GM12878 (cell line): ENCODE measurements at regions not wholly inside any gene's neighbourhood (a gene's known extent, or its start where the extent isn't known, plus 50 kb on each side); places are given as distances from the start of the nearest gene placed in this dataset.

Source experiments
- ATAC-seq: fragments of 200-7000 bp; cut with Tn5 transposase; 3 replicates; pipeline ENCODE4 v1.9.1; 2020; ENCODE audit warnings: mild to moderate bottlenecking, moderate library complexity
- BruUV-seq: library from RNA; stranded (reverse); fragments of 400-500 nt; replicated peaks from 2 replicates; lab custom pipeline; 2021; lab: Mats Ljungman, UMichigan
- CTCF ChIA-PET: fragments of 300-600 bp; sonication (Branson Sonifier 250); formaldehyde crosslinking; extraction: SDS; loops from one replicate; lab custom pipeline; 2021; ENCODE audit warnings: inconsistent platforms; lab: Yijun Ruan, JAX
- POLR2A ChIA-PET: fragments of 350-600 bp; formaldehyde crosslinking; extraction: SDS; loops from one replicate; lab custom pipeline; 2021; ENCODE audit warnings: inconsistent platforms; lab: Charles Lee
- RAD21 ChIA-PET: fragments of 300-600 bp; sonication (Branson Sonifier 250); formaldehyde crosslinking; loops from one replicate; lab custom pipeline; 2023; ENCODE audit warnings: antibody characterized with exemption; ENCODE audit not compliant: unreplicated experiment; lab: Charles Lee
- SMC1A ChIA-PET: fragments of 300-600 bp; sonication (Branson Sonifier 250); formaldehyde crosslinking; loops from one replicate; lab custom pipeline; 2023; ENCODE audit not compliant: unreplicated experiment, uncharacterized antibody; lab: Charles Lee
- DNase-seq: peaks from one replicate; pipeline ENCODE4 v3.0.0-alpha.2; 2011; ENCODE audit warnings: low read depth, low spot score
- FAIRE-seq: peaks from 3 replicates; lab custom pipeline; 2011; peaks lifted over from hg19 to GRCh38; lab: Jason Lieb, UNC
- H2AFZ ChIP-seq: 2 replicates; pipeline ENCODE4 v1.6.0; 2011; ENCODE audit warnings: low read depth, low read length, control low read depth; ENCODE audit not compliant: control insufficient read depth
- H3K27ac ChIP-seq: 2 replicates; pipeline ENCODE4 v1.5.1; 2011; ENCODE audit warnings: control low read depth; ENCODE audit not compliant: control insufficient read depth, insufficient read depth
- H3K27me3 ChIP-seq, 2 experiments: replicated peaks in 1 of 2; 2 replicates each; pipeline versions ENCODE4 v1.6.0 to v1.6.1; 2011; ENCODE audit warnings: low read length in 1 of 2; ENCODE audit not compliant: control insufficient read depth in 2 of 2, insufficient read depth in 2 of 2
- H3K36me3 ChIP-seq, 2 experiments: 2 replicates each; pipeline ENCODE4 v1.5.1; 2011; ENCODE audit warnings: low read length in 1 of 2; ENCODE audit not compliant: control insufficient read depth in 2 of 2, insufficient read depth in 2 of 2
- H3K4me1 ChIP-seq: 2 replicates; pipeline ENCODE4 v1.6.1; 2011; ENCODE audit warnings: mild to moderate bottlenecking, low read length, moderate library complexity, mixed read lengths; ENCODE audit not compliant: control insufficient read depth, insufficient read depth
- H3K4me2 ChIP-seq: 2 replicates; pipeline ENCODE4 v1.6.0; 2011; ENCODE audit warnings: control low read depth; ENCODE audit not compliant: control insufficient read depth, insufficient read depth
- H3K4me3 ChIP-seq: fragments of 200-600 bp; sonication (generic); 2 replicates; pipeline ENCODE4 v1.5.1; 2016
- H3K79me2 ChIP-seq: 2 replicates; pipeline ENCODE4 v1.6.0; 2011; ENCODE audit warnings: low read length; ENCODE audit not compliant: control insufficient read depth, insufficient read depth
- H3K9ac ChIP-seq: 2 replicates; pipeline ENCODE4 v1.8.0; 2011; ENCODE audit warnings: low read length, control low read depth, mixed read lengths; ENCODE audit not compliant: control insufficient read depth, insufficient read depth
- H3K9me3 ChIP-seq: replicated peaks from 3 replicates; pipeline ENCODE4 v1.5.1; 2011; ENCODE audit warnings: mild to moderate bottlenecking, low read length; ENCODE audit not compliant: control insufficient read depth, insufficient read depth
- H4K20me1 ChIP-seq: 2 replicates; pipeline ENCODE4 v1.6.0; 2011; ENCODE audit not compliant: control insufficient read depth, insufficient read depth
- BHLHE40 ChIP-seq, 2 experiments: fragments of 450-650 bp in 1 of 2; IDR thresholded peaks; 2 replicates each; pipeline ENCODE4 v1.6.1; 2011 to 2017; ENCODE audit warnings: low read depth in 2 of 2, borderline replicate concordance in 1 of 2, improper control_type of control experiment in 1 of 2, low read length in 1 of 2, mild to moderate bottlenecking in 1 of 2
- CBX5 ChIP-seq: sonication (generic); IDR thresholded peaks from 2 replicates; pipeline ENCODE4 v1.6.1; 2016; ENCODE audit warnings: low read depth, moderate library complexity, mild to moderate bottlenecking, inconsistent platforms
- POLR2AphosphoS5 ChIP-seq: IDR thresholded peaks from 2 replicates; pipeline ENCODE4 v1.6.1; 2011; ENCODE audit warnings: mild to moderate bottlenecking, low read length, inconsistent platforms
- RAD51 ChIP-seq: fragments of 450-650 bp; IDR thresholded peaks from 2 replicates; pipeline ENCODE4 v1.6.1; 2016; ENCODE audit warnings: moderate library complexity, mild to moderate bottlenecking, inconsistent platforms
- RUNX3 ChIP-seq: IDR thresholded peaks from 2 replicates; pipeline ENCODE4 v1.6.1; 2012; ENCODE audit warnings: low read length, inconsistent platforms
- SMAD1 ChIP-seq: fragments of 450-650 bp; IDR thresholded peaks from 2 replicates; pipeline ENCODE4 v1.6.1; 2018; ENCODE audit warnings: mild to moderate bottlenecking, low read depth; ENCODE audit not compliant: partially characterized antibody
- WRNIP1 ChIP-seq: IDR thresholded peaks from 2 replicates; pipeline ENCODE4 v1.6.1; 2011; ENCODE audit warnings: low read depth, low read length, improper control_type of control experiment, borderline replicate concordance
- ZZZ3 ChIP-seq: IDR thresholded peaks from 2 replicates; pipeline ENCODE4 v1.6.1; 2011; ENCODE audit warnings: low read depth; ENCODE audit not compliant: control insufficient read depth, insufficient read length
- WGBS: methylation state at CpG from one replicate; pipeline ENCODE4 v1.1.6; 2016; ENCODE audit warnings: low lambda C conversion rate; ENCODE audit not compliant: insufficient replicate concordance, insufficient coverage; ENCODE audit errors: missing lambda C conversion rate; 5-methylcytosine and 5-hydroxymethylcytosine counted together
- in situ Hi-C: fragments of 300-500 bp; cut with MboI; formaldehyde crosslinking; loops from 9 replicates; pipeline ENCODE4 v1.14.3; 2018; ENCODE audit warnings: mixed read lengths
- intact Hi-C: fragments of 100-400 bp; cut with micrococcal nuclease; formaldehyde crosslinking; loops from one replicate; pipeline ENCODE4 v1.14.2; 2022; ENCODE audit not compliant: unreplicated experiment

DNA sequence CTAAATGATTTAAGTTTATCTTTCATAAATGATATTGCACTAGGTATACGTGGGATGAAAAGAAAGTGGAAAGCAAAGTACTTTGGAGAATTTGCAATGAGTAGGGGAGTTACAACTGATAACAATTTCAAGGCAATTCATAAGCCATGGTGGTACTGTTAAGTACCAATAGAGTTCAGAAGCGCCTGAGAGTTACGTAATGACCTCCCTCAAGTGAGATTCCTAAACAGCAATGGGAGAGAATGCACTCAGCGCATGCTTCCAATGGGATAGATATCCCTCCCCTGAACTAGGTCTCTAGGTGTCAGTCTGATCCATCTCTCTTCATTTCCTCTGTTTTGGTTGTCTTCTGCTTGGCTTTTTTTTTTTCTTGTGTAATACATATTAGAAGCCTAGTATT is 249.3 kb downstream of the NNT start:
- ChIA-PET SMC1A (no interaction called here), CTCF (no interaction called here), POLR2A (no interaction called here), RAD21 (no interaction called here)
- no peaks in the 10 kb centered on the region for H3K4me1 ChIP-seq
- no peak for ATAC-seq
- no peak overlapping the region for H3K4me3 ChIP-seq
- H3K79me2 ChIP-seq, result no peaks in the 10 kb centered on the region
- TF ChIP-seq POLR2AphosphoS5, result no peak
- TF ChIP-seq RAD51, result no peak
- TF ChIP-seq BHLHE40 (IDR thresholded peaks at IDR 0.05; ENCODE audit: borderline replicate concordance in 1 of 2, low read depth in 2 of 2, low read length in 1 of 2), result no peak
- TF ChIP-seq ZZZ3, result no peak
- TF ChIP-seq WRNIP1, result no peak
- in situ Hi-C loops, result no loop called here
- DNase-seq, result no peak
- BruUV-seq, result no TSS peak
- no peaks in the 10 kb centered on the region for H4K20me1 ChIP-seq
- no peak overlapping the region for H2AFZ ChIP-seq
- H3K4me2 ChIP-seq, result no peak overlapping the region
- no peak overlapping the region for H3K27ac ChIP-seq
- WGBS, result 22% methylated on average over 4 of the region's 4 CpGs
- no peaks in the 10 kb centered on the region for H3K9me3 ChIP-seq
- intact Hi-C loops, result no loop called here
- no peaks in the 10 kb centered on the region for H3K36me3 ChIP-seq
- H3K9ac ChIP-seq, result no peak overlapping the region
- H3K27me3 ChIP-seq, result no peaks in the 10 kb centered on the region
- no peak for FAIRE-seq

DNA sequence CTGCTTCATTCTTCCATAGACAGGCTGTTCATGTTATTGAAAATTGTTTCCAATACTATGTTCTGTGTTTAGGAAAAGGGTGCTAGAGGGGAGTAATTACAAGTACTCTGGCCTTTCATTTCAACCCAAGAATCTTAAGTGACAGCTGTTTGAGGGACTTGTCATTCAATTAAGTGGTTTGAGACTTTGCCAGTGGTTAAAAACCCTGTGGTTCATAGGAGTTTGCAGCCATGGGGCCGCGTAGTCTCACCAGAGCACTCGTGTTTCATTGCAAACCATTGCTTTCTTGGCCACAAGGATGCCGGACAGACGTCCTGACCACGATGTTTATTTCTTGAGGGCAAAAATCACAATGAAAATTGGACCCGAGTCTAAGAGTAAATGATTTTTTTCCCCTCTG is 248.8 kb downstream of the NNT start:
- H3K4me2 ChIP-seq, result no peak overlapping the region
- DNase-seq, result no peak
- in situ Hi-C loops, result no loop called here
- no peaks in the 10 kb centered on the region for H3K27me3 ChIP-seq
- TF ChIP-seq SMAD1 (no peak), RUNX3 (no peak), CBX5 (no peak)
- no peak for FAIRE-seq
- ChIA-PET CTCF (no interaction called here), POLR2A (no interaction called here), SMC1A (no interaction called here), RAD21 (no interaction called here)
- H3K4me3 ChIP-seq, result no peak overlapping the region
- H4K20me1 ChIP-seq, result no peaks in the 10 kb centered on the region
- 16% methylated on average over 7 of the region's 7 CpGs for WGBS
- intact Hi-C loops, result no loop called here
- H3K79me2 ChIP-seq, result no peaks in the 10 kb centered on the region
- no peaks in the 10 kb centered on the region for H3K9me3 ChIP-seq
- no peaks in the 10 kb centered on the region for H3K36me3 ChIP-seq
- no peak for ATAC-seq
- H3K4me1 ChIP-seq, result no peaks in the 10 kb centered on the region
- no peak overlapping the region for H3K9ac ChIP-seq
- BruUV-seq, result no TSS peak
- no peak overlapping the region for H2AFZ ChIP-seq
- H3K27ac ChIP-seq, result no peak overlapping the region
